GM13976 (cell line): ENCODE measurements at regions not wholly inside any gene's neighbourhood (a gene's known extent, or its start where the extent isn't known, plus 50 kb on each side); places are given as distances from the start of the nearest gene placed in this dataset.

ENCODE experiments used
- DNase-seq: peaks from one replicate; pipeline ENCODE4 v3.0.0; 2012; ENCODE audit warnings: low spot score
- in situ Hi-C: fragments of 300-500 bp; cut with MboI; formaldehyde crosslinking; loops from one replicate; pipeline ENCODE4 v1.12.0; 2022; ENCODE audit warnings: low sequenced_read_pairs, mixed read lengths, inconsistent platforms; ENCODE audit not compliant: unreplicated experiment
- TF ChIP-seq, protein P1 (sequence below): IDR thresholded peaks from 2 replicates; pipeline ENCODE4 v1.5.1; 2012; ENCODE audit warnings: borderline replicate concordance, mild to moderate bottlenecking; ENCODE audit not compliant: insufficient read depth; ENCODE audit errors: extremely low read depth, missing control alignments, control extremely low read depth

DNA sequence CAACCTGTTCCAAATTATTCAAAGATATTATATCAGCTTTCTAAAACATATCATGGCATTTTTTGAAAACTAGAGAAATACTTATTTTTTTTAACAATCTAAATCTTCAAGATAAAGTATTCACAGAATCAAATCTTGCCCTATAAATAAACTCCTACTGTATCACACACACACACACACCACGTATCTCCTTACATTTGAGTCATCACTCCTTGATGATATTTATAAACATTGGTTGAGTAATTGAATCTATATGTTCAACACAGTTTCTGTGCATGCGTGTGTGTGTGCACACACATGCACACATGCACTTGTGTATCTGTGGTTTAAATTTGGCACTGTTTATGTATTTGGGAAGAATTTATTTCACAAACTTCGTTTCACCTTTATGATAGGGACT is 1716.4 kb downstream of the EFNA5 start:
- no peak for DNase-seq
- TF ChIP-seq, protein P1, sequence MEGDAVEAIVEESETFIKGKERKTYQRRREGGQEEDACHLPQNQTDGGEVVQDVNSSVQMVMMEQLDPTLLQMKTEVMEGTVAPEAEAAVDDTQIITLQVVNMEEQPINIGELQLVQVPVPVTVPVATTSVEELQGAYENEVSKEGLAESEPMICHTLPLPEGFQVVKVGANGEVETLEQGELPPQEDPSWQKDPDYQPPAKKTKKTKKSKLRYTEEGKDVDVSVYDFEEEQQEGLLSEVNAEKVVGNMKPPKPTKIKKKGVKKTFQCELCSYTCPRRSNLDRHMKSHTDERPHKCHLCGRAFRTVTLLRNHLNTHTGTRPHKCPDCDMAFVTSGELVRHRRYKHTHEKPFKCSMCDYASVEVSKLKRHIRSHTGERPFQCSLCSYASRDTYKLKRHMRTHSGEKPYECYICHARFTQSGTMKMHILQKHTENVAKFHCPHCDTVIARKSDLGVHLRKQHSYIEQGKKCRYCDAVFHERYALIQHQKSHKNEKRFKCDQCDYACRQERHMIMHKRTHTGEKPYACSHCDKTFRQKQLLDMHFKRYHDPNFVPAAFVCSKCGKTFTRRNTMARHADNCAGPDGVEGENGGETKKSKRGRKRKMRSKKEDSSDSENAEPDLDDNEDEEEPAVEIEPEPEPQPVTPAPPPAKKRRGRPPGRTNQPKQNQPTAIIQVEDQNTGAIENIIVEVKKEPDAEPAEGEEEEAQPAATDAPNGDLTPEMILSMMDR: no peak
- in situ Hi-C loops: no loop called here

DNA sequence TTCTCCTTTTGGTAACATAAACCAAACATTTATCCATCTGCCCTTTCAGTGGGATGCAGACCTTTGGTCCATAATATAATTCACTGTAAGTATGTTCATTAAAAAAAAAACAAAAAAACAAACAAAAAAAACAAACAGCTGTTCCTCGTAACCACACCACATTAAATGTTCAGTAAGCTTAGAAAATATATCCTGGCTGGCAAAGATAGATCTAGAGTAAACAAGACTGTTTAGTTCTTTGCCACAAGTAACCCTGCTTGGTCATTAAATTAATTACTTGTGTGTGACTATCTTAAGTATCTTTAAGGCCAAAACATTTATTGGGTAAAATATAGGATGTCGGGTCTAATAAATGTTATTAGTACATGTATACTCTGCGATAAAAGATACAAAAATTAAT is 1717.1 kb downstream of the EFNA5 start:
- in situ Hi-C loops: no loop called here
- DNase-seq: no peak
- TF ChIP-seq, protein P1: no peak

DNA sequence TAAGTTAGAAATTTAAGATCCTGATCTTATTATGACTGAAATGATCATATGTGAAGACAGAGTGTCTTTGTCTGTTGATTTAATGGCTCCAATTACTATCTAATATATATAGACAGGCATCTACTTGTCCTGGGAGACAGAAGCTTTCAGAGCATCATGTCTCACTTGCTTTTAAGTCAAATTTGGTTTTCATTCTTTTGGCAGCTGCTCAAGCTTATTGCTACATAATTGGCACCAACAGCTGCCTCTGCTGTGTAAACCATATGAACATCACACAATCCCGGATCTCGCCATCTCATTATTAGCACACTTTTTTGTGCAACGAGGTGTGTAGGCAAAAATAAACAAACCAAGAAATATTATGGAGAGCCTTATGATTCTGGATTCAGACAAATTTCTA is 1717.9 kb downstream of the EFNA5 start:
- TF ChIP-seq, protein P1: no peak
- DNase-seq: no peak
- in situ Hi-C loops: no loop called here

DNA sequence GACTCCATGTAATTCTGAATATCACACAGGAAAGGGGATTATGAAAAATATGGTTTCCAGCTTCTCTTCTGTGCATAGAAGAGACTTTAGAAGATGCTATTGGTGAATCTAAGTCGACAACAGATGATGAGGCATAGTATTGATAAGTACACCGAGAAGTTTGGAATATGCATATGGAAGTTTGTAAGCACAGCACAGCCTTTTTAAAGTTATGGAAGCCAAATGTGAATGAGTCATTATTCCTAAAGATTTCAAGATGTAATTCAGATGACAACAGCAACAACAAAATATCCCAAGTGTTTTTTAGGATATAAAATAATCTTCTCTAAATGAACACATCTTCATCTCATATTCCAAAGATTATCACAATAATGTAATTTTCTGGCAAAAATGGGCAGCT is 1723.3 kb downstream of the EFNA5 start:
- TF ChIP-seq, protein P1: no peak
- in situ Hi-C loops: no loop called here
- no peak for DNase-seq

DNA sequence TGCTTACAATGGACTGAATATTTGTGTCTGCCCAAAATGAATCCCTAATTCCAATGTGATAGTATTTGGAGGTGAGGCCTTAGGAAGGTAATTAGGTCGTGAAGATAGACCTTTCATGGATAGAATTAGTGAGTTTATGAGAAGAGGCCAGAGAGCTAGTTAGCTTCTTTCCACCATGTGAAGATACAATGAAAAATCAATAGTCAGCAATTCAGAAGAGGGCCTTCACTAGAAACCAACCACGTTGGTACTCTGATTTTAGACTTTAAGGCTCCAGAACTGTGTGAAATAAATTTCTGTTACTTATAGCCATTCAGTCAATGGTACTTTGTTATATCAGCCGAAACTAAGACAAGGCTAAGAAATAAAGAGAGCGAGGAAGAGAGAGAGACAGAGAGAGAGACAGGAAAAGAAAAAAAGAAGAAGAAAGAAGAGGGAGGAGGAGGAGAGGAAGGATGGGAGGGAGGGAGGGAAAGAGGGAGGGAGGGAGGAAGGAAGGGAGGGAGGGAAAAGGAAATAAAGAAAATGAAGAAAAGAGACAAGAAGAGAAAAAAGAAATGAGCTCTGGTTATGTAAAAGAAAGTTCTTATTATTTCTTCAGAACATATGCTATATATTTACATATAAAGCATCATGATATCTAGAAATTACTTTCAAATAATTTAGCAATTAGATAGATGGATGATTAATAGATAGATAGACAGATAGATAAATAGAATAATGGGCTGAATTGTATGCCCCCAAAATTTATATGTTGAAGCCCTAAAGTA is 1725.3 kb downstream of the EFNA5 start:
- no peak for DNase-seq
- TF ChIP-seq, protein P1: no peak
- in situ Hi-C loops: no loop called here

DNA sequence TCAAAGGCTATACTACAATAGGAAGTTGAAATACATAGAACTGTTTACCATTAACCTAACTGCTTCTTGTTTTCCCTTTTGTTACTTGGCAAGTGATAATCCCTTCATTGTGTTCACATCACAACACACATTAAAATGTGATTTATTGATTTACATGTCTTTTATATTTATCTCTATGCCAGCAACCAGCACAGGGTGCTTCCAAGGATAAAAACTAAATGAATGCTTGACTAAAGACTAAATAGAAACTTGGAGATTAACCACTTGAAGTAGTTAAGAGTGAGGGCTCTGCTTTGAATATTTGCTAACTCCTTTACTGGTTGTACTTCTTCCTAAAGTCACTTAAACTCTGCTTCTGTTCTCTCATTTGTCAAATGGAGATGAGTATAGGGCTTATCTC is 1730.6 kb downstream of the EFNA5 start:
- in situ Hi-C loops: no loop called here
- TF ChIP-seq, protein P1: no peak
- DNase-seq: no peak

DNA sequence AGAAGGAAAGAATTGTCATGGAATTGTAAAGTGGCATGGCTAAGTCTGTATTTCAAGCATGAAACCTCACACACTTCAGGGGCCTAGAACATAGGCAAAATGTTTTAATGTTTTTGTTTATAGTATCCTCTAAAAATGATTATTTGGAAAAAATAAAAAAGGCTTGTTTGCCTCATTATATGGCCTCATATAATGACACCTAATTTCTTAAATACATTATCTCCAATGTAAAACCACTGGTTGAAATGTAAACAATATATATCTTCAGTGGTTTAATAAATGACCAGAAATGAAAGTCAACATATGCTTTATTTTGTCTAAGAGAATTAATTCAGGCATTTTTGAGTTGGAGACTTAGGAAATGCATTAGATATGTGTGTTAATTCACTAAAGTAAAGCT is 1736.6 kb downstream of the EFNA5 start:
- in situ Hi-C loops: no loop called here

More for the DNA sequence above, 1736.6 kb downstream of the EFNA5 start:
- TF ChIP-seq, protein P1: no peak
- DNase-seq: no peak
